ENCODE measurements at regions not wholly inside any gene's neighbourhood (a gene's known extent, or its start where the extent isn't known, plus 50 kb on each side); places are given as distances from the start of the nearest gene placed in this dataset.

DNA sequence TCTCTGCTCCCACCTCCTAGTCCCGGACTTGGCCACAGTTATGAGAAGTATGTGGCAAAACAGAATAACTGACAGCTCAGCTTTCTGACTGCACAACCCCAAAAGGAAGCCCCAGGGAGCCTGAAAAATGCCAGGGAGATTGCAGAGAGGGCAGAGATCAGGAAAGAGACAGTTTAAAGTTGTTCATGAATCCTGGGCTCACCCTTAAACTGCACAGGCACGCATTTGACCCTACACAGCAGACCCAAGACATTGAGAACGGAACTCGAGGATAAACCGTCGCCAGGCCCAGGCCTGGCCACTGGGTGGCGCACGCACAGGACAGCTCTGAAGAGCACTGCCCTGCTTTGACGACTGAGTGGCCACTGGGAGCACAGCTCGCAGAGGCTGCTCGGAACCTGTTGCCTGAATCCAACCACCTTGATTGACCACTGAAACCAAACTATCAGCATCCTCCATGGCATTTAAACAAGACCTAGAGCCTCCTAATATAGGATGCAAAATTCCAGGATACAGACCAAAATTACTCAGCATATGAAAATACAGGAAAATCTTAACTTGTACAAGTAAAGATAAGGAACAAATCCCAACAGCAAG is 114.0 kb downstream of the C16orf95 start:
- Histone ChIP-seq H3K9me2 (replicated peaks; ENCODE audit: insufficient read depth) (no peaks in the 10 kb centered on the region), H3K4me3 (no peak overlapping the region), H3K27me3 (no peaks in the 10 kb centered on the region), H3K4me2 (no peak overlapping the region), H4K20me1 (ENCODE audit: insufficient read depth, poor library complexity, severe bottlenecking) (no peaks in the 10 kb centered on the region), H3K9me3 (ENCODE audit: low read depth) (no peaks in the 10 kb centered on the region), H3K4me1 (ENCODE audit: insufficient read depth) (no peaks in the 10 kb centered on the region), H3K36me3 (replicated peaks; ENCODE audit: insufficient read depth, low read depth) (no peaks in the 10 kb centered on the region), H3K27ac (no peak overlapping the region), H2AFZ (no peak overlapping the region), H3K79me2 (no peaks in the 10 kb centered on the region)
- DNase-seq (ENCODE audit: low spot score): peak; percentile 77
- WGBS (ENCODE audit: low lambda C conversion rate, missing lambda C conversion rate): 11% methylated on average over 11 of the region's 11 CpGs
- no peak for TF ChIP-seq EZH2 (IDR thresholded peaks at IDR 0.05; ENCODE audit: borderline replicate concordance)
- TF ChIP-seq, protein P1, sequence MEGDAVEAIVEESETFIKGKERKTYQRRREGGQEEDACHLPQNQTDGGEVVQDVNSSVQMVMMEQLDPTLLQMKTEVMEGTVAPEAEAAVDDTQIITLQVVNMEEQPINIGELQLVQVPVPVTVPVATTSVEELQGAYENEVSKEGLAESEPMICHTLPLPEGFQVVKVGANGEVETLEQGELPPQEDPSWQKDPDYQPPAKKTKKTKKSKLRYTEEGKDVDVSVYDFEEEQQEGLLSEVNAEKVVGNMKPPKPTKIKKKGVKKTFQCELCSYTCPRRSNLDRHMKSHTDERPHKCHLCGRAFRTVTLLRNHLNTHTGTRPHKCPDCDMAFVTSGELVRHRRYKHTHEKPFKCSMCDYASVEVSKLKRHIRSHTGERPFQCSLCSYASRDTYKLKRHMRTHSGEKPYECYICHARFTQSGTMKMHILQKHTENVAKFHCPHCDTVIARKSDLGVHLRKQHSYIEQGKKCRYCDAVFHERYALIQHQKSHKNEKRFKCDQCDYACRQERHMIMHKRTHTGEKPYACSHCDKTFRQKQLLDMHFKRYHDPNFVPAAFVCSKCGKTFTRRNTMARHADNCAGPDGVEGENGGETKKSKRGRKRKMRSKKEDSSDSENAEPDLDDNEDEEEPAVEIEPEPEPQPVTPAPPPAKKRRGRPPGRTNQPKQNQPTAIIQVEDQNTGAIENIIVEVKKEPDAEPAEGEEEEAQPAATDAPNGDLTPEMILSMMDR (IDR thresholded peaks at IDR 0.05; ENCODE audit: poor library complexity): peak; percentile 85
- no peak for TF ChIP-seq EZH2phosphoT487 (IDR thresholded peaks at IDR 0.05; ENCODE audit: low read depth, severe bottlenecking, unreplicated experiment)

DNA sequence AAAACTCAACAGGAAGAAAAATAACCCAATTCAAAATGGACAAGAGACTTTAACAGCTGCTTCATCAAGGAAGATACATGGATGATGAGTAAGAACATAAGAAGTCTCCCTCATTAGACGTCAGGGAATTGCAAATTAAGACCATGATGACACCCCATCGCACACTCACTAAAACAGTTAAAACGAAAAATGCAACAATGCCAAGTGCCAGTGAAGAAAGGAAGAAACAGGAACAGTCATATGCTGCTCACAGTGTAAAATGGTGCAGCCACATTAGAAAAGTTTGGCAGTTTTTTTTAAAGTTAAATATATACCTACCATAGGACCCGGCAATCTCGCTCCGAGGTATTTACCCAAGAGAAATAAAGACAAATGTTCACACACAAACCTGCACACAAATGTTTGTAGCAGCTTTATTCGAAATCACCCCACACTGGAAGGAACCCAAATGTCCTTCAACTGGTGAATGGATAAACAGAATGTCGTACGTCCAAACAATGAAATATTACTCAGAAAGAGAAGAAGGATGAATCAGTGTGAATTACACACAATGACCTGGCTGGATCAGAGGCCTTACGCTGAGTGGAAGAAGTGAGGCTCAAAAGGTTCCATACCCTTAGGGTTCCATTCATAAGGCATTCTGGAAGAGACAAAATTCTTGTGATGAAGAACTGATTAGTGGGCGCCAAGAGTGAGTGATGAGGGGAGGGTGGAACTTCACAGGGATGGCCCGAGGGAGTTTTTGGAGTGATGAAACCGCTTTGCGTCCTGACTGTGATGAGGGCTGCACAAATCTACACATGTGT is 110.3 kb downstream of the C16orf95 start:
- no peak for DNase-seq (ENCODE audit: low spot score)
- Histone ChIP-seq H4K20me1 (ENCODE audit: insufficient read depth, poor library complexity, severe bottlenecking) (no peaks in the 10 kb centered on the region), H3K4me3 (no peak overlapping the region), H3K36me3 (replicated peaks; ENCODE audit: insufficient read depth, low read depth) (no peaks in the 10 kb centered on the region), H3K79me2 (no peaks in the 10 kb centered on the region), H3K9me3 (ENCODE audit: low read depth) (no peaks in the 10 kb centered on the region), H3K27me3 (no peaks in the 10 kb centered on the region), H3K9me2 (replicated peaks; ENCODE audit: insufficient read depth) (no peaks in the 10 kb centered on the region), H3K4me2 (no peak overlapping the region), H2AFZ (no peak overlapping the region), H3K4me1 (ENCODE audit: insufficient read depth) (no peaks in the 10 kb centered on the region), H3K27ac (no peak overlapping the region)
- 72% methylated on average over 14 of the region's 14 CpGs for WGBS (ENCODE audit: low lambda C conversion rate, missing lambda C conversion rate)
- TF ChIP-seq EZH2phosphoT487 (IDR thresholded peaks at IDR 0.05; ENCODE audit: low read depth, severe bottlenecking, unreplicated experiment) (no peak), EZH2 (IDR thresholded peaks at IDR 0.05; ENCODE audit: borderline replicate concordance) (no peak)
- TF ChIP-seq, protein P1 (IDR thresholded peaks at IDR 0.05; ENCODE audit: poor library complexity): no peak

DNA sequence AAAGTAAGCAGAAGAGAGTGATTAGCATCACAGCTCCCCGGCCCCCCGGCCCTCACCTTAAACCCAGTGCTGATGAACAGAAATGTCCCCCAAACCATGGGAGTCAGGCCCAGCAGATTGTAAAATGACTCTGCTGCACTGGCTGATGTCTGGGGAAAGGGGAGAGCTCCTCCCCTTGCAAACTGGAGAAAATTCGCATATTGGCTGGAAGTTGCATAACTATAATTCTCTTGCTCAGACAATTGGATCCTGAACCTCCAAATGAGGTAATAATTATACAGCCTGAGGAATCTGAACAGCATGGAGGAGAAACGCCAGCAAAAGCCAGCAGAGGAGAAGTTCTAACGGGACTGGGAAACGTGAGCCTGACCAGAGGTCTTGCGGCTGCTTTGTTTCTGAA is 109.7 kb downstream of the C16orf95 start:
- Histone ChIP-seq H3K9me2 (replicated peaks; ENCODE audit: insufficient read depth) (no peaks in the 10 kb centered on the region), H4K20me1 (ENCODE audit: insufficient read depth, poor library complexity, severe bottlenecking) (no peaks in the 10 kb centered on the region), H3K79me2 (no peaks in the 10 kb centered on the region), H3K27me3 (no peaks in the 10 kb centered on the region), H3K27ac (no peak overlapping the region), H3K4me3 (no peak overlapping the region), H3K4me1 (ENCODE audit: insufficient read depth) (no peaks in the 10 kb centered on the region), H3K4me2 (no peak overlapping the region), H3K36me3 (replicated peaks; ENCODE audit: insufficient read depth, low read depth) (no peaks in the 10 kb centered on the region), H3K9me3 (ENCODE audit: low read depth) (no peaks in the 10 kb centered on the region), H2AFZ (no peak overlapping the region)
- WGBS (ENCODE audit: low lambda C conversion rate, missing lambda C conversion rate): 52% methylated on average over 7 of the region's 7 CpGs
- TF ChIP-seq EZH2phosphoT487 (IDR thresholded peaks at IDR 0.05; ENCODE audit: low read depth, severe bottlenecking, unreplicated experiment) (no peak), EZH2 (IDR thresholded peaks at IDR 0.05; ENCODE audit: borderline replicate concordance) (no peak)
- TF ChIP-seq, protein P1 (IDR thresholded peaks at IDR 0.05; ENCODE audit: poor library complexity): no peak
- DNase-seq (ENCODE audit: low spot score): no peak

Measured in hepatocyte (in vitro differentiated cells).